ENCODE measurements at regions not wholly inside any gene's neighbourhood (a gene's known extent, or its start where the extent isn't known, plus 50 kb on each side); places are given as distances from the start of the nearest gene placed in this dataset.
"Not testable (repeated sequence)": the region's sequence is repeated elsewhere in the genome, so short reads cannot be mapped to it uniquely, and the experiment has no call there.

DNA sequence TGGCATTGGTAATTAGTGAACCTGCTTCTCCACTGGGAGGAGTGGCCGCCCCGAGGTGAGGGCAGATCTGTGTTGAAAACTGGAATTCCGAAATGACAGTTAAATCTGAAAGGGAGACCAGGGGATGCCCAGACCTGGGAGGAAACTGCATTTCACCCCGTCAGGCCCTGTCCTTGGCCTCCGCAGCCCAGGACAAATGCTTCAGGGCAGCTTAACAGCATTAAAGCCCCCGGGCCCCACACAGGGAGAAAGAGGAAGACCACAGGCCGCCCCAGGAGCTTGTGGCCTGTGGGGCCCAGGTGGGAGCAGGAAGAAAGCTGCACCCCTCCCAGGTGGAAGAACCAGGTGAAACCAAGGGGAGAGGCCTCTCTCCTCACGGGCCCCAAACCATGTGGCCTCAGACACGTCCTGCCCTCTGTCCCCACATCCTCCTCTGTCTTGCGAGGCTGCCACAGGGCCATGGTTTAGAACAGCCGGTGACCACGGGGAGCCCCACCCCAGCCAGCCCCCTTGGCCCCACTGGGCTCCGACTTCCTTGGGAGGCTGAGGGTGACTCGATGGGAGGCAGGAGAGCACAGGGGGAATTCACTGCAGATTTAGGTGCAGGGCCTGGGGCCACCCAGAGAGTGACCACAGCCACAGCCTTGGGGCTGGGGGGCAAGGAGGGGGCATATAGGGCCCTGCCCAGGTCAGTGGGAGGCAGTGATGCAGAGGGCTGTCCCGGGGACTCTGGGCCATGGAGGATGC, 265.4 kb downstream of the ADGRD1 start:
- H3K36me3 ChIP-seq (ENCODE audit: insufficient read depth, low read length), result no peaks in the 10 kb centered on the region
- peaks cover 2% of the 10 kb centered on the region for H3K27me3 ChIP-seq (ENCODE audit: insufficient read depth, low read length)
- H2AFZ ChIP-seq (ENCODE audit: low read depth, low read length), result no peak overlapping the region
- no peaks in the 10 kb centered on the region for H3K9me3 ChIP-seq (ENCODE audit: low read length)
- peaks cover 34% of the 10 kb centered on the region for H3K4me1 ChIP-seq (ENCODE audit: insufficient read depth, low read length)
- H3K4me3 ChIP-seq (ENCODE audit: low read length), result no peak overlapping the region

DNA sequence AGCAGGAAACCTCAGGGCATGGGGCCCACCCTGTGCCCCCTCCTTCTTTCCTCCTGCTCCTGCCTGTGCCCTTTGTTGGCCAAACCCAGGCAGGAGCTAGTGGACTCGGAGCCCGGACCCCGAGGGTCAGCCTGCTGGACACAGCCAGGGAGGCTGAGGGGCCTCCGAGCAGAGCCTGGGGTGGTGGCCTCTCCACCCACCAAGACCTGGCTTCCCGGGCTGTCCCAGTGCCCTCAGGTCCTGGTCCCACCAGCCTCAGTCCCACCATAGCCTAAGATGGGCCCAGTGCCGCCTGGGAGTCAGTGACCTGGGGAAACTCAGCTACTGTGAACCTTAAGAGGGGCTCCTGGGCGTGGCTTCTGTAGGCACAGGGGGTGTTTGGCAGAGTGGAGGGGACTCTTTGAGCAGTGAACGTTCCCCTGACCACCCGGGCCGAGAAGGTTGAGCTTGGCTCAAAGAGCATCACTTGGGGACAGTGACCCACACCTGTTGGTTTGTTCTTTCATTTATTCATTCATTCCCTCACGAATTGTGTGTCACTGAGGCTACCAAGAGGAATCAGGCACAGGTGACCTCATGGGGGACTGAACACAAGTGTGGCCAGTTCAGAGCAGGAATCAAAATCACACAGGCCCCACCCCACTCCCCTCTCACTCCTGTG, 266.1 kb downstream of the ADGRD1 start:
- Histone ChIP-seq H3K36me3 (ENCODE audit: insufficient read depth, low read length) (no peaks in the 10 kb centered on the region), H3K4me3 (ENCODE audit: low read length) (no peak overlapping the region), H3K27me3 (ENCODE audit: insufficient read depth, low read length) (peaks cover 2% of the 10 kb centered on the region), H2AFZ (ENCODE audit: low read depth, low read length) (no peak overlapping the region), H3K4me1 (ENCODE audit: insufficient read depth, low read length) (peaks cover 34% of the 10 kb centered on the region), H3K9me3 (ENCODE audit: low read length) (no peaks in the 10 kb centered on the region)

DNA sequence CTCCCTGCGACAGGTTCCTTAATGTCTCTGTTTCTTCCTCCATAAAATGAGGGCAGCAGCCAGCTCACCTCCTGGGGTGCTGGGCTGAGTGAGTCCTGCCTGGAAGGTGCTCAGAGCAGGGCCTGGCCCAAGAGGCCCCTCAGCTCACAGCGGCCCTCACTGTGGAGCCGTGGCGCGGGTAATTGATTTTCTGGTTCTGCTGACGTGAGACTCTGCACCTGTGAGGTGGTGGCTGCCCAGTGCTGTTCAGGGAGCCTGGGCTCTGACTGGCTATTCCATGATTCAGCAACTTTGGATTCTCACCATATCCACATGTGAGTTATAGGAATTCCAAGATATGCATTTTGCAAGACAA, 266.6 kb downstream of the ADGRD1 start:
- Histone ChIP-seq H3K4me1 (ENCODE audit: insufficient read depth, low read length) (peaks cover 34% of the 10 kb centered on the region), H2AFZ (ENCODE audit: low read depth, low read length) (no peak overlapping the region), H3K4me3 (ENCODE audit: low read length) (no peak overlapping the region), H3K9me3 (ENCODE audit: low read length) (no peaks in the 10 kb centered on the region), H3K36me3 (ENCODE audit: insufficient read depth, low read length) (no peaks in the 10 kb centered on the region), H3K27me3 (ENCODE audit: insufficient read depth, low read length) (peaks cover 2% of the 10 kb centered on the region)

DNA sequence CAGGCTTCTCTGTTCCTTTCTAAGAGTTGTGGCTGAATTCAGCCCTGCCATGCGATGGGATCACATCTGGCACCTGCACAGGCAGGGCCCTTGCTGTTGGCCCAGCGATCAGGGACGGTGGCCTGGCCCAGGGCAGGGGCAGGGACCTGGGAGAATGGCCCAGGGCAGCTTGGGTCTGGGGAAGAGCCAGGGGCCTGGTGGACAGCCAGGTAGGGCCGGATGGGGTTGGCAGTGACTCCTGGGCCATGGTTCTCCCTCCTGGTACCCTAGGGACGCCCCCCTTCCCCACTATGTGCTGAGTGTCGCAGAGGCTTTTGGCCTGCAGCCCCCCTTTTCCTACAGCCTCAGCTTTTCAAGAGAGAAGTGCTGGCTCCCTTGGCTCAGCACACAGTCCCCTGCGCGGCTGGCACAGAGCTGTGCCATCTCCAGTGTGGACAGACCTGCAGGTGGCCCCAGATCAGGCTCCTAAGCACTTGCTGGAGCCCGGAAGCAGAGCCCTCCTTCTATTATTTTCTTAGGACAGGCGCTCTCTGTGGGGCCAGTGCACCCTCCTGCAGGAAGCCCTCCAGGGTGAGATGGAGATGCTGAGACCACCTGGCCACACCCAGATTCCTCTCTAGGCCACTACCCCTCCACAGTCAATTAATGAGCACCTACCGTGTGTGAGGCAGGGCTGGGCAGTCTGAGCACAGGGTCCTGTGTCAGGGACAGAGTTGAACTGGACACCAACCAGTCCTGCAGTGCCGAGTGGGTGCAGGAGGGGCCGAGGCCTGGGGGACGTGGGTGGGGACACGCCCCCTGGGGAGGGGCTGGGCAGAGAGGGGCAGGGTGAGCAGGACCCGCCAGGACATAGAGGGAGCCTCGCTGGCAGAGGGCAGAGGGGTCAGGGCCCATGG, 267.6 kb downstream of the ADGRD1 start:
- Histone ChIP-seq H3K4me1 (ENCODE audit: insufficient read depth, low read length) (peaks cover 34% of the 10 kb centered on the region), H3K4me3 (ENCODE audit: low read length) (no peak overlapping the region)

DNA sequence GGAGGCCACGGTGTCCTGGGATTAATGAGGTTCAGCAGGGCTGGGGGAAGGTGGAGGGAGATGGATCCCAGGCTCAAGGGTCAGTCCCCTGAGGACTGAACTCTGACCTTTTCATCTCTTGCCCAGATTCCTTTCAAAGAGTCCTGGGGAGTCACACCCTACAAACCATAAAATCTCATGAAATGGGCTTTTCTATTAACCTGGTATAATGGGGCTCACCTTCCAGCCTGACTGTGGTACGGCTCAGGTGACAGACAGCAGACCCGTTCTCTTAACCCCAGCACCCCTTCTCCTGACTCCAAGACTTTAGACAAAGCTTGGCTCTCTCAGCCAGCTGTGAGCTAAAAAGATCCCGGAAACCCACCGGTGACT, 268.2 kb downstream of the ADGRD1 start:
- Histone ChIP-seq H3K36me3 (ENCODE audit: insufficient read depth, low read length) (no peaks in the 10 kb centered on the region), H3K4me3 (ENCODE audit: low read length) (no peak overlapping the region), H3K27me3 (ENCODE audit: insufficient read depth, low read length) (peaks cover 2% of the 10 kb centered on the region), H3K4me1 (ENCODE audit: insufficient read depth, low read length) (peaks cover 28% of the 10 kb centered on the region), H3K9me3 (ENCODE audit: low read length) (no peaks in the 10 kb centered on the region), H2AFZ (ENCODE audit: low read depth, low read length) (no peak overlapping the region)

More for the DNA sequence above, 267.6 kb downstream of the ADGRD1 start:
- Histone ChIP-seq H3K27me3 (ENCODE audit: insufficient read depth, low read length) (peaks cover 2% of the 10 kb centered on the region), H2AFZ (ENCODE audit: low read depth, low read length) (no peak overlapping the region), H3K36me3 (ENCODE audit: insufficient read depth, low read length) (no peaks in the 10 kb centered on the region), H3K9me3 (ENCODE audit: low read length) (no peaks in the 10 kb centered on the region)

DNA sequence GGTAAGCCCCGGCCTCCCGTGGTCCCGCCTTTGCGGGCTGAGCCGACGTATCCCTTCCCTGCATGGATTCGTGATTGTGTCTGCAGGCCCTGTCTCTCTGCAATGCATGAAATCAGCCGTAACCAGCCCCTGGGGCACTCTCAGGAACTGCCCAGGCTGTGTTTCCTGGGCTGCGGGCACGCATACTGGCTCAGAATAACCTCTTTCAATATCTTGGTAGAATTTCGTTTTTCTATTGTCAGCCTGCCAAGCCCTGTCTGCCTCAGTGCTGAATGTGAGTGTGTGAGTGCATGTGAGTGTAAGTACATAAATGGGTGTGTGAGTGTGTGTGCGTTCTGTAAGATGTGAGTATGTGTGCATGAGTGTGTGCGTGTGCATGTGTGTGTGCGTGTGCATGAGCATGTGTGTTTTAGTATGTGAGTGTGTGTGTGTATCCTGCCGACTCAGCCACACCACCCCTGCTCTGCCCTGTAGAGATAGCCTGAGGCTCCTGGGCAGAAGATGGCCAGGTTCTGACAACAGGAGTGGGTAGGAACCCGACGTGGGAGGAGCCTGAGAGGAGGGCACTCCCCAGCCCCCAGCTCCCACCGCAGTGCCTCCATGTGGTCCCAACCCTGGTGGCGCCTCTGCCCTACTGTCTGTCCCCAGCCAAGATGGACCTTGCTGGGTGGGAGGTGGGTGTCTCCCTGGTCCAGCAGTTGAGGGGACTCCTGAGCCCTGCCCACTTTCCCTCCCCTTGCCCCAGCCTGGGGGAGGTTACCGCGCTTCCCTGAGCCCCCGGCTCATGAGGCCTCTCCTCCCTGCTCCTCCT, 268.8 kb downstream of the ADGRD1 start:
- no peaks in the 10 kb centered on the region for H3K9me3 ChIP-seq (ENCODE audit: low read length)
- no peaks in the 10 kb centered on the region for H3K36me3 ChIP-seq (ENCODE audit: insufficient read depth, low read length)
- H2AFZ ChIP-seq (ENCODE audit: low read depth, low read length), result no peak overlapping the region
- H3K4me3 ChIP-seq (ENCODE audit: low read length), result no peak overlapping the region
- H3K27me3 ChIP-seq (ENCODE audit: insufficient read depth, low read length), result peaks cover 2% of the 10 kb centered on the region
- peaks cover 22% of the 10 kb centered on the region for H3K4me1 ChIP-seq (ENCODE audit: insufficient read depth, low read length)

DNA sequence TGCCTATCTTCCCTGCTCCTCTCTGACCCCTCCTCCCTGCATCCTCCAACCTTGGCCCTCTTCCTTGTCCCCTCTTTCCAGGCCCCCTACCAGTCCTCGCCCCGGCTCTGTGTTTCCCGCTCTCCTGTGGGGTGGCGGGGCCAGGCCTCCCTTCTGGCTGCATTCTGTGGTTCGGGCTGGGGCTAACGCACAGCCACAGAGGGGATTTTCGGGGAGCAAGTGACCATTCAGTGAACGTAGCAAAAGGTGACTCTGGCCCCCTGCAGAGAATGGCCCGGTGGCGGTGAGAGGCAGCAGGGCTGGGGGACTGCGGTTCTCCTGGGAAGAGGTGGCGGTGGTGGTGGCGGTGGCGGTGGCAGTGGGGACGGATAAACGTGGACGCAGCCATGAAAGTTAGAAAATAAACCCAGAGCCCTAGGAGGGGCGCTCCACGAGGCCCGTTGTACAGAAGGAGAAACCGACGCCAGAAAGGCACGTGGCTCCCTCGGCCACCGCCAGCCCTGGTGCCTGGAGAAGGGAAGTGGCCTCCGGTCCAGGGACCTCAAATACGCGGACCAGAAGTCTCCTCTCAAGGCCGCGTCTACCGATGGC, 269.6 kb downstream of the ADGRD1 start:
- no peak overlapping the region for H2AFZ ChIP-seq (ENCODE audit: low read depth, low read length)
- H3K4me1 ChIP-seq (ENCODE audit: insufficient read depth, low read length), result peaks cover 15% of the 10 kb centered on the region
- no peak overlapping the region for H3K4me3 ChIP-seq (ENCODE audit: low read length)
- no peaks in the 10 kb centered on the region for H3K9me3 ChIP-seq (ENCODE audit: low read length)
- no peaks in the 10 kb centered on the region for H3K36me3 ChIP-seq (ENCODE audit: insufficient read depth, low read length)
- peaks cover 2% of the 10 kb centered on the region for H3K27me3 ChIP-seq (ENCODE audit: insufficient read depth, low read length)

DNA sequence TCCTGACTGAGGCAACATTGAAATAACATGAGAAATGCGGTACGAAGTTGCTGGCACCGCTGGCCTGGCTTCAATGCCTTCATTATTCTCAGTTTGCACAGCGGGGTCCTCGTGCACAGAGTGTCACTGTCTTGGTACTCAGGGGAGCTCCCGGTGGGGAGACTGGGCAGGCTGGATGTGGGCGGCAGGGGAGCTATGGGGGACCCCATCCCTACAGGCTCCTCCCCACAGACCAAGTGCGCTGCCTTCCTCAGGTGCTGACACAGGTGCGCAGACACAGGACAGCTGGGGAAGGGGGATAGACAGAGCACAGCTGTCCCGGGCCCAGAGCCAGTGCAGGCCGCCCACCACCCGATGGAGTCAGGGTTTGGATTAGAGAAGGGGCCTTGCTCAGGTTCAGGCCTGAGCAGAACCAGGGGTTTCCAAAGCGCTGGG, 270.1 kb downstream of the ADGRD1 start:
- no peak overlapping the region for H2AFZ ChIP-seq (ENCODE audit: low read depth, low read length)
- H3K27me3 ChIP-seq (ENCODE audit: insufficient read depth, low read length), result no peaks in the 10 kb centered on the region
- peaks cover 12% of the 10 kb centered on the region for H3K4me1 ChIP-seq (ENCODE audit: insufficient read depth, low read length)
- H3K9me3 ChIP-seq (ENCODE audit: low read length), result no peaks in the 10 kb centered on the region
- no peak overlapping the region for H3K4me3 ChIP-seq (ENCODE audit: low read length)
- H3K36me3 ChIP-seq (ENCODE audit: insufficient read depth, low read length), result no peaks in the 10 kb centered on the region

DNA sequence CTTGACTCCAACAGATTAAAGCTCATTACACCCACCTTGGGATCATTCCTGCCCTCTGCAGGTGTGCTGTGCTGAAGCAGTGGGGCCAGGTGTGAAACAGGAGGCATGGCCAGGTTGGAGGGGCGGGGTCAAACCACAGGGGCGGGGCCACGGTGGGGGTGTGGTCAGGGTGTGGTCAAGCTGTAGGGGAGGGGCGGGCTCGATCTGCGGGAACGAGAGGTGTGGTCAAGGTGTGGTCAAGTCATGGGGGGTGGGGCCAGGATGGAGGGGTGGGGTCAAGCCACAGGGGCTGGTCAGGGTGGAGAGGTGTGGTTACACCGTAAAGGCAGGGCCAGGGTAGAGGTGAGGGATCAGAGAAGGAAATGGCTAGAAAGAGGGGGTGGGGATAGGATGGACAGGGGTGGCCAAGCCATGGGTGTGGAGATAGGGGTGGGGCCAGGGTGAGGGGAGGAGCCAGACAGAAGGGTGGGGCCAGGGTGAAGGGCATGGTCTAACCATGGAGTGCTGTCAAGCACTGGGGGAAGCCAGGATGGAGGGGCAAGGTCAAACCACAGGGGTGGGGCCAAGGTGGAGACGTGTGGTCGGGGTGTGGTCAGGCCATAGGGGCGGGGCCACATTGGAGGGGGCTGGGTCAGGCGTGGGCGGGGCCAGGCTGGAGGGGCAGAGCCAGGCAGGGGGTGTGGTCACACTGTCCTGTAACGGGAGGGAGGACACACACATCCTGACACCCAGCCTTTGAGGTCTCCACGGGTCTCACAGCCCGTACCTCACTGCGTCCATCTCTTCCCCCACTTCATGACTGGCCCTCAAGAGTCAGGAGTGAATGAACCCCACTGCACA, 270.7 kb downstream of the ADGRD1 start:
- H3K36me3 ChIP-seq (ENCODE audit: insufficient read depth, low read length); H2AFZ ChIP-seq (ENCODE audit: low read depth, low read length); H3K27me3 ChIP-seq (ENCODE audit: insufficient read depth, low read length); H3K9me3 ChIP-seq (ENCODE audit: low read length); H3K4me3 ChIP-seq (ENCODE audit: low read length): not testable (repeated sequence)
- peaks cover 16% of the 10 kb centered on the region for H3K4me1 ChIP-seq (ENCODE audit: insufficient read depth, low read length)

DNA sequence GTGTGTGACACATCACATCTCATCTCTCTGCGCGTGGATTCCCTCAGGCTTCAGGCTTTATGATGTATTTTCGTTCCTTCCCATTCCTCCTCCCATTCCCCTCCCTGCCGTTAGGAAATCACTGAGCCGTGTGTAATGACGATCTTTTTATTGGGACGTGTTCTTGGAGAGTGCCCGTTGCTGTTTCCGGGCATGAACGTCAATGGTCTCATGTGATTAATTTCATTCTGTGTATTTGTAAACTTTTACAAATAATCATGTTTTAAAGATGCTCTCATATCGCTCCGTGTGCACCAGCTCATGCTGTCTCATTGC, 271.3 kb downstream of the ADGRD1 start:
- not testable (repeated sequence) for H3K9me3 ChIP-seq (ENCODE audit: low read length)

DNA sequence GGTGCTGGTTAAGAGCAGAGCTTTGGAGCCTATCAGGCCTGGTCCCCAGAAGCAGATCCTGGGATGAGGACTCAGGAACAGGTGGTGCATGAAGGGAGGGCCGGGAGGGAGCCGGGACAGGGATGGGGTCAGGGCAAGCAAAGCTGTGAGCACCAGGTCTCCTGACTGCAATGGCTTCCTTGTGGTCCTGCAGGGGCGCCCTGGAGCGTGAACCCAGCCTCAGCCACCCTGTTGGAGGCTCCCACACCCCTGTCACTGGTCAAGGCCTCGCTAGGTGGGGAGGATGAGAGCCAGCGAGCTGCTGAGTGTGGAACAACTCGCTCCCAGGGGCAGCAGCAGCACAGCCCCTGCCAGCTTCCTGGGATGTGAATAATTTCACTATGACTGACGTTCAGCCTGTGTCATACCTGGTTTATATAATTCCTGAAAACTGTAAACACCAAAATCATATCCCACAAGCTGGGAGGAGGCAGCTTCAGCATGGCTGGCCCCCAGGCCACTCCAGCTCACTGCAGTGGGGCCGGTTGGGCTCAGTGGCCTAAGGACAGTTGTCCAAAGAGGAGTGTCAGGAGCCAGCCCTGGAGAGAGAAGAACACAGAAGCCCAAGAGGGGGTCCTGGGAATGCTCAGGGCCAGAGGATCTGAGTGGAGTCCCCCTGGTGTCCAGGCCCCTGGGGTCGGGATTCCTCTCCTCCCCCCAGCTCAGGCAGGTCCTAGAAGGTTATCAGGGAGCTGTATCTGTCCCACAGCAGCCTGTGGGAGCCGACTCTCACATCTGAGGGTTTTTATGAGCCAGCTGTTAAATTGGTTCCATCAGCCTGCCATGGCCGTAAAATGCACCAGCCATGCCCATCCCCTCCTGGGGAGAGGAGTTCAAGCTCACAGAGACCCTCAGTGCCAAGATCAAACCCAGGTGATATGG, 272.9 kb downstream of the ADGRD1 start:
- Histone ChIP-seq H3K27me3 (ENCODE audit: insufficient read depth, low read length) (no peaks in the 10 kb centered on the region), H3K4me3 (ENCODE audit: low read length) (no peak overlapping the region), H2AFZ (ENCODE audit: low read depth, low read length) (no peak overlapping the region), H3K9me3 (ENCODE audit: low read length) (no peaks in the 10 kb centered on the region), H3K36me3 (ENCODE audit: insufficient read depth, low read length) (no peaks in the 10 kb centered on the region), H3K4me1 (ENCODE audit: insufficient read depth, low read length) (peaks cover 21% of the 10 kb centered on the region)

More for the DNA sequence above, 271.3 kb downstream of the ADGRD1 start:
- H3K4me1 ChIP-seq (ENCODE audit: insufficient read depth, low read length), result peaks cover 21% of the 10 kb centered on the region
- not testable (repeated sequence) for H3K4me3 ChIP-seq (ENCODE audit: low read length); H3K36me3 ChIP-seq (ENCODE audit: insufficient read depth, low read length); H2AFZ ChIP-seq (ENCODE audit: low read depth, low read length); H3K27me3 ChIP-seq (ENCODE audit: insufficient read depth, low read length)

Measured in neuron (in vitro differentiated cells).